ENCODE measurements at regions not wholly inside any gene's neighbourhood (a gene's known extent, or its start where the extent isn't known, plus 50 kb on each side); places are given as distances from the start of the nearest gene placed in this dataset.

- Histone ChIP-seq H3K27ac (no peak overlapping the region), H3K27me3 (no peaks in the 10 kb centered on the region), H3K36me3 (no peaks in the 10 kb centered on the region), H3K9me3 (no peaks in the 10 kb centered on the region), H3K4me1 (no peaks in the 10 kb centered on the region), H3K4me3 (no peak overlapping the region)
- WGBS, 2 donors: 84 to 88% methylated on average over 2 of the region's 2 CpGs
- TF ChIP-seq POLR2AphosphoS5 (IDR thresholded peaks at IDR 0.05): no peak
- no peak for DNase-seq
- intact Hi-C loops (cut with DNase I): no loop called here
Measured at GRCh38 chr13:91058066-91058465, 289.4 kb upstream of the MIR17HG start.

- Histone ChIP-seq H3K4me3 (no peak overlapping the region), H3K27ac (no peak overlapping the region), H3K9me3 (no peaks in the 10 kb centered on the region), H3K27me3 (no peaks in the 10 kb centered on the region), H3K4me1 (no peaks in the 10 kb centered on the region), H3K36me3 (no peaks in the 10 kb centered on the region)
- intact Hi-C loops (cut with DNase I): no loop called here
- TF ChIP-seq CTCF (IDR thresholded peaks at IDR 0.05) (no peak), POLR2AphosphoS5 (IDR thresholded peaks at IDR 0.05) (no peak), EP300 (IDR thresholded peaks at IDR 0.05) (no peak), POLR2A (IDR thresholded peaks at IDR 0.05) (no peak)
- no peak for DNase-seq
Measured at GRCh38 chr13:91058919-91059318, 288.6 kb upstream of the MIR17HG start.

GRCh38 chr13:91066745-91067144, 280.7 kb upstream of the MIR17HG start:
- TF ChIP-seq POLR2AphosphoS5 (IDR thresholded peaks at IDR 0.05): no peak
- TF ChIP-seq POLR2A (IDR thresholded peaks at IDR 0.05): no peak
- no peak for TF ChIP-seq EP300 (IDR thresholded peaks at IDR 0.05)
- TF ChIP-seq CTCF (IDR thresholded peaks at IDR 0.05): no peak
- H3K4me1 ChIP-seq: no peaks in the 10 kb centered on the region
- no peak for DNase-seq
- intact Hi-C loops (cut with DNase I): no loop called here
- 67 to 73% methylated on average over 4 of the region's 4 CpGs for WGBS, 2 donors
- no peaks in the 10 kb centered on the region for H3K36me3 ChIP-seq
- no peak overlapping the region for H3K4me3 ChIP-seq
- no peaks in the 10 kb centered on the region for H3K27me3 ChIP-seq
- no peaks in the 10 kb centered on the region for H3K9me3 ChIP-seq
- H3K27ac ChIP-seq: no peak overlapping the region

- Histone ChIP-seq H3K27me3 (no peaks in the 10 kb centered on the region), H3K9me3 (no peaks in the 10 kb centered on the region), H3K27ac (no peak overlapping the region), H3K4me3 (no peak overlapping the region), H3K36me3 (no peaks in the 10 kb centered on the region), H3K4me1 (no peaks in the 10 kb centered on the region)
- WGBS, 2 donors: 91 to 95% methylated on average over 2 of the region's 2 CpGs
- intact Hi-C loops (cut with DNase I): no loop called here
- no peak for TF ChIP-seq POLR2A (IDR thresholded peaks at IDR 0.05)
- no peak for TF ChIP-seq EP300 (IDR thresholded peaks at IDR 0.05)
- no peak for TF ChIP-seq POLR2AphosphoS5 (IDR thresholded peaks at IDR 0.05)
- DNase-seq: no peak
Measured at GRCh38 chr13:91072486-91072885, 275.0 kb upstream of the MIR17HG start.

- Histone ChIP-seq H3K4me1 (no peaks in the 10 kb centered on the region), H3K27me3 (no peaks in the 10 kb centered on the region), H3K4me3 (no peak overlapping the region), H3K27ac (no peak overlapping the region), H3K9me3 (no peaks in the 10 kb centered on the region), H3K36me3 (no peaks in the 10 kb centered on the region)
- WGBS, 2 donors: 84 to 86% methylated on average over 2 of the region's 2 CpGs
- intact Hi-C loops (cut with DNase I): no loop called here
- DNase-seq: no peak
- TF ChIP-seq CTCF (IDR thresholded peaks at IDR 0.05): no peak
- no peak for TF ChIP-seq POLR2A (IDR thresholded peaks at IDR 0.05)
- TF ChIP-seq EP300 (IDR thresholded peaks at IDR 0.05): no peak
- no peak for TF ChIP-seq POLR2AphosphoS5 (IDR thresholded peaks at IDR 0.05)
Measured at GRCh38 chr13:91074091-91074490, 273.4 kb upstream of the MIR17HG start.

GRCh38 chr13:91076830-91077229, 270.7 kb upstream of the MIR17HG start:
- DNase-seq: no peak
- no peak overlapping the region for H3K27ac ChIP-seq

More at GRCh38 chr13:91076830-91077229, 270.7 kb upstream of the MIR17HG start:
- intact Hi-C loops (cut with DNase I): no loop called here
- Histone ChIP-seq H3K4me1 (no peaks in the 10 kb centered on the region), H3K36me3 (no peaks in the 10 kb centered on the region), H3K27me3 (no peaks in the 10 kb centered on the region), H3K4me3 (no peak overlapping the region), H3K9me3 (no peaks in the 10 kb centered on the region)
- 91 to 92% methylated on average over 2 of the region's 2 CpGs for whole genome bisulfite sequencing, 2 donors
- TF ChIP-seq EP300 (IDR thresholded peaks at IDR 0.05) (no peak), POLR2A (IDR thresholded peaks at IDR 0.05) (no peak), CTCF (IDR thresholded peaks at IDR 0.05) (no peak), POLR2AphosphoS5 (IDR thresholded peaks at IDR 0.05) (no peak)

Measured in sigmoid colon (tissue), 6 donors.